ENCODE measurements at regions not wholly inside any gene's neighbourhood (a gene's known extent, or its start where the extent isn't known, plus 50 kb on each side); places are given as distances from the start of the nearest gene placed in this dataset.
"Not testable (repeated sequence)": the region's sequence is repeated elsewhere in the genome, so short reads cannot be mapped to it uniquely, and the experiment has no call there.

GRCh38 chr6:115838216-115838615, 222.5 kb downstream of the FRK start:
- DNase-seq (ENCODE audit: extremely low read depth, insufficient read length): no peak
- Histone ChIP-seq H3K4me3 (replicated peaks; ENCODE audit: low read depth, low read length) (no peak overlapping the region), H3K27me3 (replicated peaks; ENCODE audit: control insufficient read depth, insufficient read depth, low read length) (no peaks in the 10 kb centered on the region), H3K36me3 (ENCODE audit: control insufficient read depth, insufficient read depth, low read length) (no peaks in the 10 kb centered on the region)
- no peak for TF ChIP-seq CTCF (IDR thresholded peaks at IDR 0.05; ENCODE audit: insufficient read depth, low read length, poor library complexity, severe bottlenecking)

DNA sequence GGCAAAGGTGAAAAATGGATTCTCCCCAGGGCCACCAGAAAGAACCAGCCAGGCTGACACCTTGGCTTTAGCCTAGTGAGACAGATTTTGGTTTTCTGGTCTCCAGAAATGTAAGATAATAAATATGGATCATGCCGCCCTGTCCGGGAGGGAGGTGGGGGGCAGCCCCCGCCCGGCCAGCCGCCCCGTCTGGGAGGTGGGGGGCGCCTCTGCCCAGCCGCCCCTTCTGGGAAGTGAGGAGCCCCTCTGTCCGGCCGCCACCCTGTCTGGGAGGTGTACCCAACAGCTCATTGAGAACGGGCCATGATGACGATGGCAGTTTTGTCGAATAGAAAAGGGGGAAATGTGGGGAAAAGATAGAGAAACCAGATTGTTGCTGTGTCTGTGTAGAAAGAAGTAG, 224.3 kb downstream of the FRK start:
- not testable (repeated sequence) for H3K4me3 ChIP-seq (replicated peaks; ENCODE audit: low read depth, low read length); H3K27me3 ChIP-seq (replicated peaks; ENCODE audit: control insufficient read depth, insufficient read depth, low read length); H3K36me3 ChIP-seq (ENCODE audit: control insufficient read depth, insufficient read depth, low read length); DNase-seq (ENCODE audit: extremely low read depth, insufficient read length)

DNA sequence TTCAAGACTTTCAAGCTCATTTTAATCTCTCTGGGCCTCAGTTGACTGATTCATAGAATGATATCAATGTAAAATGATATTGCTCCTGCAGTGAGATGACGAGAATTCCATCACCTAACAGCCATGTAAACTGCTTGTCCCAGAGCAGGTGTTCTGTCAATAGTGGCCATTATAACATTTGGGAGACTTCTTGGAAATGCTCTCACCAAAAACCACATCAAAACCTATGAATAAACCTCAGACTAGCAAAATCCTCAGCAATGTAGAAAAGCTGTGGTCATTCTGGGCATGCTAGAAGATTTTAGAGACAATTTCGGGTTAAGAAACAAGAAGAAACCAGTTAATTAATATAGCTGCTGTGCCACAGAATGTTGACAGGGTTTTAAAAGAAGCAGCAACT, 225.4 kb downstream of the FRK start:
- TF ChIP-seq CTCF (IDR thresholded peaks at IDR 0.05; ENCODE audit: insufficient read depth, low read length, poor library complexity, severe bottlenecking): no peak
- no peak overlapping the region for H3K4me3 ChIP-seq (replicated peaks; ENCODE audit: low read depth, low read length)
- no peak for DNase-seq (ENCODE audit: extremely low read depth, insufficient read length)
- H3K27me3 ChIP-seq (replicated peaks; ENCODE audit: control insufficient read depth, insufficient read depth, low read length): no peaks in the 10 kb centered on the region
- no peaks in the 10 kb centered on the region for H3K36me3 ChIP-seq (ENCODE audit: control insufficient read depth, insufficient read depth, low read length)

GRCh38 chr6:115834542-115834941, 226.1 kb downstream of the FRK start:
- not testable (repeated sequence) for H3K27me3 ChIP-seq (replicated peaks; ENCODE audit: control insufficient read depth, insufficient read depth, low read length); H3K4me3 ChIP-seq (replicated peaks; ENCODE audit: low read depth, low read length); DNase-seq (ENCODE audit: extremely low read depth, insufficient read length)

DNA sequence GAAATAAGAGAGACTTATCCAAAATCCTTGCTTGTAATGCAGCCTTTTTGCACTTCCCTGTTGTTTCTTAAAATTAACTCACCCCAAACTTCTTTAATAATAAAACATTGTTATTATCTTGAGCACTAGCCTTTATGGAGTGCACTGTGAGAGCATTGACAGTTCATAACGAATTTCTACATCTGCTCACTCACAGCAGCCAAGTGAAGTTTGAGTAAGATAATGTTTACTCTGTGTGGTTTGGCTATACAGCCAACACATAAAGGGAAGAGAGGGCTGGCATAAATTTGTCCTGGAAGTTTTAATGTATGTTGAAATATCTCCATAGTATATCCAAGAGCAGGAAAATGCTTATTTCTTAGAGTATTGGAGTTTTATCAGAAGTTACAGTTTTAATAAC, 227.9 kb downstream of the FRK start:
- TF ChIP-seq CTCF (IDR thresholded peaks at IDR 0.05; ENCODE audit: insufficient read depth, low read length, poor library complexity, severe bottlenecking): no peak
- Histone ChIP-seq H3K36me3 (ENCODE audit: control insufficient read depth, insufficient read depth, low read length) (no peaks in the 10 kb centered on the region), H3K4me3 (replicated peaks; ENCODE audit: low read depth, low read length) (no peak overlapping the region), H3K27me3 (replicated peaks; ENCODE audit: control insufficient read depth, insufficient read depth, low read length) (no peaks in the 10 kb centered on the region)
- DNase-seq (ENCODE audit: extremely low read depth, insufficient read length): no peak

More at GRCh38 chr6:115834542-115834941, 226.1 kb downstream of the FRK start:
- H3K36me3 ChIP-seq (ENCODE audit: control insufficient read depth, insufficient read depth, low read length): not testable (repeated sequence)

DNA sequence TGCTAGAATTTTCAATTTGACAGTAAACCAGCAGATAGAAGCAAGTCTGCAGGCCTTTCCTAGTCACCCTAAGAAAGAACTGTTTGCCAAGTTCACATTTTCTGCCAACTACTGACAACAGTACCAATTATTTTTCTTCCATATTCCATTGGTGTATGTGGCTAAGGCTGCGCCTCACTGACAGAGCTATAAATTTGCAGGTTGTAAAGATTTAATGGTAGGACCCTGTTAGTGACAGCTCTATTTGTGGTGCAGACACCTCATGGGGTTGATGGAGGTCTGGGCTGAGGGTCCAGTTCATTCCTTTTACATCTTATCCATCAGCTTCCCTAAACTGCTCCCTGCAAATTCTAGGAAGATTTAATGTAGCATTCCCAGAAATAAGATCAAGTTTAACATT, 228.5 kb downstream of the FRK start:
- no peaks in the 10 kb centered on the region for H3K27me3 ChIP-seq (replicated peaks; ENCODE audit: control insufficient read depth, insufficient read depth, low read length)
- no peak for DNase-seq (ENCODE audit: extremely low read depth, insufficient read length)
- no peak overlapping the region for H3K4me3 ChIP-seq (replicated peaks; ENCODE audit: low read depth, low read length)
- H3K36me3 ChIP-seq (ENCODE audit: control insufficient read depth, insufficient read depth, low read length): no peaks in the 10 kb centered on the region
- TF ChIP-seq CTCF (IDR thresholded peaks at IDR 0.05; ENCODE audit: insufficient read depth, low read length, poor library complexity, severe bottlenecking): no peak

GRCh38 chr6:115830895-115831294, 229.8 kb downstream of the FRK start:
- TF ChIP-seq CTCF (IDR thresholded peaks at IDR 0.05; ENCODE audit: insufficient read depth, low read length, poor library complexity, severe bottlenecking): no peak
- Histone ChIP-seq H3K27me3 (replicated peaks; ENCODE audit: control insufficient read depth, insufficient read depth, low read length) (no peaks in the 10 kb centered on the region), H3K4me3 (replicated peaks; ENCODE audit: low read depth, low read length) (no peak overlapping the region), H3K36me3 (ENCODE audit: control insufficient read depth, insufficient read depth, low read length) (no peaks in the 10 kb centered on the region)
- DNase-seq (ENCODE audit: extremely low read depth, insufficient read length): no peak
